NCI-H1105 treated with DMSO at 0.1 percent for 48 hours (cell line): ENCODE measurements at regions not wholly inside any gene's neighbourhood (a gene's known extent, or its start where the extent isn't known, plus 50 kb on each side); places are given as distances from the start of the nearest gene placed in this dataset.
"Not testable (repeated sequence)": the region's sequence is repeated elsewhere in the genome, so short reads cannot be mapped to it uniquely, and the experiment has no call there.

ENCODE experiments used
- DNase-seq: peaks from one replicate; lab custom pipeline; 2025; lab: John Stamatoyannopoulos, UW

- DNase-seq: no peak
Measured at GRCh38 chr5:173667702-173668101, 51.3 kb upstream of the BOD1 start.

GRCh38 chr5:173668245-173668800 is 51.9 kb upstream of the BOD1 start:
- peak; percentile 8 for DNase-seq

- no peak for DNase-seq
Measured at GRCh38 chr5:173668910-173669309, 52.5 kb upstream of the BOD1 start.

- no peak for DNase-seq
Measured at GRCh38 chr5:173669483-173669882, 53.0 kb upstream of the BOD1 start.

- no peak for DNase-seq
Measured at GRCh38 chr5:173670130-173670651, 53.7 kb upstream of the BOD1 start.

- no peak for DNase-seq
Measured at GRCh38 chr5:173670791-173671120, 54.3 kb upstream of the BOD1 start.

- DNase-seq: no peak
Measured at GRCh38 chr5:173671121-173671949, 54.9 kb upstream of the BOD1 start.

- DNase-seq: no peak
Measured at GRCh38 chr5:173672166-173672565, 55.7 kb upstream of the BOD1 start.

- no peak for DNase-seq
Measured at GRCh38 chr5:173672891-173673290, 56.4 kb upstream of the BOD1 start.

GRCh38 chr5:173673295-173674101 is 57.0 kb upstream of the BOD1 start:
- DNase-seq: no peak

GRCh38 chr5:173675287-173675996 is 59.0 kb upstream of the BOD1 start:
- DNase-seq: no peak

GRCh38 chr5:173676375-173676774 is 59.9 kb upstream of the BOD1 start:
- DNase-seq: no peak

- DNase-seq: no peak
Measured at GRCh38 chr5:173677125-173677672, 60.7 kb upstream of the BOD1 start.

GRCh38 chr5:173679909-173680630 is 63.6 kb upstream of the BOD1 start:
- DNase-seq: no peak

GRCh38 chr5:173680660-173681242 is 64.3 kb upstream of the BOD1 start:
- no peak for DNase-seq

GRCh38 chr5:173682313-173682712 is 65.9 kb upstream of the BOD1 start:
- DNase-seq: no peak

GRCh38 chr5:173684535-173684934 is 68.1 kb upstream of the BOD1 start:
- DNase-seq: not testable (repeated sequence)

GRCh38 chr5:173686950-173687349 is 70.5 kb upstream of the BOD1 start:
- no peak for DNase-seq

- DNase-seq: no peak
Measured at GRCh38 chr5:173688703-173689102, 72.3 kb upstream of the BOD1 start.

GRCh38 chr5:173689171-173689736 is 72.8 kb upstream of the BOD1 start:
- no peak for DNase-seq
